ENCODE measurements at regions not wholly inside any gene's neighbourhood (a gene's known extent, or its start where the extent isn't known, plus 50 kb on each side); places are given as distances from the start of the nearest gene placed in this dataset.
A peak's percentile ranks its signal among the peaks of the same experiment; 100 is the strongest.

GRCh38 chr5:171692936-171693335 is 92.7 kb upstream of the SMIM23 start:
- H3K4me1 ChIP-seq: no peaks in the 10 kb centered on the region
- intact Hi-C loops (cut with DNase I; ENCODE audit: low total_unique reads): no loop called here
- H3K27me3 ChIP-seq: no peaks in the 10 kb centered on the region
- no peak for DNase-seq
- no peaks in the 10 kb centered on the region for H3K36me3 ChIP-seq
- H3K27ac ChIP-seq: no peak overlapping the region
- H3K9me3 ChIP-seq: no peaks in the 10 kb centered on the region
- TF ChIP-seq CTCF (IDR thresholded peaks at IDR 0.05): no peak
- H3K4me3 ChIP-seq: no peak overlapping the region

- Histone ChIP-seq H3K36me3 (no peaks in the 10 kb centered on the region), H3K9me3 (no peaks in the 10 kb centered on the region), H3K4me1 (no peaks in the 10 kb centered on the region), H3K27me3 (no peaks in the 10 kb centered on the region), H3K27ac (no peak overlapping the region), H3K4me3 (no peak overlapping the region)
- no peak for TF ChIP-seq CTCF (IDR thresholded peaks at IDR 0.05)
- intact Hi-C loops (cut with DNase I; ENCODE audit: low total_unique reads): no loop called here
- DNase-seq: no peak
Measured at GRCh38 chr5:171693412-171693811, 92.2 kb upstream of the SMIM23 start.

- Histone ChIP-seq H3K4me3 (no peak overlapping the region), H3K36me3 (no peaks in the 10 kb centered on the region), H3K27me3 (no peaks in the 10 kb centered on the region), H3K9me3 (no peaks in the 10 kb centered on the region), H3K4me1 (no peaks in the 10 kb centered on the region), H3K27ac (no peak overlapping the region)
- no peak for DNase-seq
- intact Hi-C loops (cut with DNase I; ENCODE audit: low total_unique reads): no loop called here
- no peak for TF ChIP-seq CTCF (IDR thresholded peaks at IDR 0.05)
Measured at GRCh38 chr5:171695804-171696203, 89.8 kb upstream of the SMIM23 start.

GRCh38 chr5:171697221-171698102 is 88.2 kb upstream of the SMIM23 start:
- Histone ChIP-seq H3K4me1 (no peaks in the 10 kb centered on the region), H3K36me3 (no peaks in the 10 kb centered on the region), H3K9me3 (no peaks in the 10 kb centered on the region), H3K27me3 (no peaks in the 10 kb centered on the region), H3K4me3 (no peak overlapping the region), H3K27ac (no peak overlapping the region)
- peak in 1 of 2 donors; percentile 7 for DNase-seq
- TF ChIP-seq CTCF (IDR thresholded peaks at IDR 0.05): no peak
- intact Hi-C loops (cut with DNase I; ENCODE audit: low total_unique reads): no loop called here

GRCh38 chr5:171700318-171700912 is 85.2 kb upstream of the SMIM23 start:
- Histone ChIP-seq H3K4me1 (no peaks in the 10 kb centered on the region), H3K27me3 (no peaks in the 10 kb centered on the region), H3K36me3 (no peaks in the 10 kb centered on the region), H3K27ac (no peak overlapping the region), H3K9me3 (no peaks in the 10 kb centered on the region), H3K4me3 (no peak overlapping the region)
- no peak for TF ChIP-seq CTCF (IDR thresholded peaks at IDR 0.05)
- intact Hi-C loops (cut with DNase I; ENCODE audit: low total_unique reads): no loop called here
- DNase-seq: peak in 1 of 2 donors; percentile 10

Measured in tibial artery (tissue), 4 donors.